Hindlimb muscle (tissue), 1 donor: ENCODE measurements at regions not wholly inside any gene's neighbourhood (a gene's known extent, or its start where the extent isn't known, plus 50 kb on each side); places are given as distances from the start of the nearest gene placed in this dataset.
A peak's percentile ranks its signal among the peaks of the same experiment; 100 is the strongest.
"Not testable (repeated sequence)": the region's sequence is repeated elsewhere in the genome, so short reads cannot be mapped to it uniquely, and the experiment has no call there.

Experiments
- DNase-seq: peaks from one replicate; pipeline ENCODE4 v3.0.0-alpha.2; 2013

- DNase-seq, result no peak
These were observed 746.5 kb upstream of the CHRM3 start for GRCh38 chr1:238639861-238640260.

GRCh38 chr1:238628110-238628509 is 737.4 kb upstream of the ZP4 start:
- DNase-seq, result no peak

GRCh38 chr1:238624776-238625175 is 734.1 kb upstream of the ZP4 start:
- DNase-seq, result no peak

- no peak for DNase-seq
These were observed 730.7 kb upstream of the ZP4 start for GRCh38 chr1:238621405-238621804.

- DNase-seq, result no peak
These were observed 728.9 kb upstream of the ZP4 start for GRCh38 chr1:238619652-238620051.

- DNase-seq, result no peak
These were observed 720.7 kb upstream of the ZP4 start for GRCh38 chr1:238611406-238611805.

GRCh38 chr1:238608144-238608543 is 717.4 kb upstream of the ZP4 start:
- DNase-seq, result no peak

- no peak for DNase-seq
These were observed 716.2 kb upstream of the ZP4 start for GRCh38 chr1:238606896-238607295.

- DNase-seq, result no peak
These were observed 715.7 kb upstream of the ZP4 start for GRCh38 chr1:238606457-238606856.

- no peak for DNase-seq
These were observed 713.6 kb upstream of the ZP4 start for GRCh38 chr1:238604357-238604756.

DNA sequence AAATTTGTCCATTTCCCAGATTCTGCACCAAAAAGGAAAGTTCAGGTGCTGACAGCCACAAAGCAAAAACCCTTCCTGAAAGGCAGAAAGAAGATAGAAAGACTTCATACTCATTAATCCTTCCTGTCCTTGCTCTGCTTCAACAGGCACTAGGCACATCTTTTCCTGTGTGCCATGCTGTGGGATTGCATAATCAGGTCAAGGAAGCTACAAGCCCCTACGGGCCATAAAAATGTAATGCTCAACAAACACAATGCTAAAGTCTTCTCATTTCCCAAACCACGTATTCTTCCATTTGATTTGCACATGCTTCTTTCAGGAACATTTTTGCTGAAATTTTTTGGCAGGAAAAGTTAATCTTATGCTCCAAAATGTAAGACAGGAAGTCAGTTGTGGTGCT is 710.9 kb upstream of the ZP4 start:
- DNase-seq, result not testable (repeated sequence)

DNA sequence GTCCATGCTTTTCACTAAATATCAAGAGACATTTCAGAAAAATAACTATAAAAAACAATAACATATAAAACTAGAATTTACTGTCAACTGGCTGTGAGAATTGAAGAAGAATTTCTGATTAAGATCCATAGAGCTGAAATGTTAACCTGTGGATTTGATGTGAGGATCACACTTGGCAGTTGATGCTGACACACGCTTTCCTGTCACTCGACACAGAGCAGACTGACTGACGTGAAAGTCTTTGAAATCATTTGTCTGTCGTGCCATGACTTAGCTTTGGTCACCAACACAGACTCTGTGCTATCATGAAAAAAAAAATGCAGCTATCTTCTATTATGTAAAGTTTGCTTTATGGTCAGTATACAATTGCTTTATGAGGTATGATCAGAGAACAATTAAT is 706.0 kb upstream of the ZP4 start:
- no peak for DNase-seq

DNA sequence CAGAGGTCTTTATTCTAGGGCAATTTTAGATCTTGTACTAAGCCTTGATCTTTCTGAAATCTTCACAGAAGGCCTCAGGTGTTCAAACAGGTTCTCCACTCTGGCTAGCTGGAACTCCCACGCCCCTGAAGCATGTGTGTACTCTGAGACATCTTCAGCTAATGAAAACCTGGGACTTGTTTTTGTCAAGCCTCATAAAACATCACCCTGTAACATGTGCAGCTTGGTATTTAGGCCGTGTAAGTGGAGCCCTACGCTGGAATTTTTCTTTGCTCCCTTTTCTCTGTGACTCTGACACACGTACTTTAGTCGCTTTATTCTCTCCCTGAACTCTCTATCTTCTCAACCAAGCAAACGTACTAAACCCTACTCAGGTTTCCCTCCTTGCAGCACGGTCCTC is 701.9 kb upstream of the ZP4 start:
- DNase-seq, result no peak

- DNase-seq, result peak; percentile 18
These were observed 699.2 kb upstream of the ZP4 start for GRCh38 chr1:238589843-238590435.

DNA sequence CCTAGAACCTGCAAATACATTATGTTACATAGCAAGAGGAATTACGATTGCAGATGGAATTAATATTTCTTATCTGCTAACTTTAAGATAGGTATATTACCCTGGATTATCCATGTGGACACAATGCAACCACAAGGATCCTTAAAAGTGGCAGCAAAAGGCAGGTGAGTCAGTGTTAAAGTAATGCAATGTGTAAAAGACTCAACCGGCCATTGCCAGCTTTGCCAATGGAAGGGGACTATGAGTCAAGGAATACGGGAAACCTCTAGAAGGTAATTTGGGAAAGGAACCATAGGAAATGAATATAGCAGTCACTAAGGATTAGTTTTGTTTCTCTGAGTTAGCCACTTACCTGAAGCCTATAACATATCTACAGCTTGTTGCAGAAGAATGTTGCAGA is 692.1 kb upstream of the ZP4 start:
- DNase-seq, result no peak

DNA sequence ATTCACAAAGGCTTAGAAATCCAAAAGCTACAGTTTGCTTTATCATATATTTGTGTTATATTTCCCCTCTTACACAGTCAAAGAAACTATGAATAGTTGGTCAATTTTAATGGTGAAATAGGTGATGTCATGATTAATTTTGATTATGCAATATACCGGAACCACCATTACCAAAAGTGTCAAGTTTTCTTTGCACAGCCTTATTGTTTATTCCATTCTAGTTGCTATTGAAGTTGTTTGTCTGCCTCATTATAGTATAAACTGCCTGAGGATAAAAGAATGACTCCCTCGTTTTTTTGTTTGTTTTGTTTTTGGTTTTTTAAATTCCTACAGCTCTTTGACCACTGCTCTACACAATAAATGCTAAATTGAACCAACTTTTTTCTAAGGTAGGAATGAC is 690.6 kb upstream of the ZP4 start:
- DNase-seq, result no peak

DNA sequence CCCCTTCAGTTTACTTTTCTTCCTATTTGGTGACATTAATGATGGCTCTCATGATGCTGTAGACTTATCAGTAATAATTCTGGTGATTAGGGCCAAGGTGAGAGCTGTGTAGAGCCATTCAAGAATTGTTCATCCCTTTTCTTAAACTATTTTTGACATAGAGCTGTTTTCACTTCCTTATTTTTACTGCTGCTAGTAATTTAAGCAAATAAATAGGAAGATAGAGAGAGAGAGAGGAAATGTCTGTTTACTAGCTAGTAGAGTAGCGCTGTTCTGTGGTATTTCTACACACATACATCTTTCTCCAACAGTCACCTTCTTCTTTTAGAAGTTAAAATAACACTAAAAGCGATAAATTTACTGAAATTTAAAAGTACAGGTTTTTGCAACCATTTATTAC is 678.0 kb upstream of the ZP4 start:
- no peak for DNase-seq

GRCh38 chr1:238562341-238562740 is 671.6 kb upstream of the ZP4 start:
- no peak for DNase-seq

DNA sequence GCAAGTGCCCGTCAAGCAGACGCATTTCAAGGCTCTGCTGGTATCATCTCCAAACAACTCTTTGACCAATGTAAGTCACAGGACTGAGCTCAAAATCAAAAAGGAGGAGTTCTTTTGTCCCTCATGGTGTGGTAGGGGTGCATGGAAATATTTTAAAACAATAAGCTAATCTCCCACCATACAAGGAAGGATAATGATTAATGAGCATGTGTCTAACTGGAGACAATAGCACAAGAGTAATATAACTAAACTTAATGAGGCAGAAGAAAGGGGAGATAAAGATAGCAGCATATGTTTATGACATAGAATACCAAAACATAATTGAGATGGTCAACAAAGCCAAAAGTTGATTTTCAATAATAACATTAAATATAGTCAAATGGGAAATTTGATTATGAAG is 668.0 kb upstream of the ZP4 start:
- no peak for DNase-seq

- DNase-seq, result no peak
These were observed 667.4 kb upstream of the ZP4 start for GRCh38 chr1:238558156-238558555.

DNA sequence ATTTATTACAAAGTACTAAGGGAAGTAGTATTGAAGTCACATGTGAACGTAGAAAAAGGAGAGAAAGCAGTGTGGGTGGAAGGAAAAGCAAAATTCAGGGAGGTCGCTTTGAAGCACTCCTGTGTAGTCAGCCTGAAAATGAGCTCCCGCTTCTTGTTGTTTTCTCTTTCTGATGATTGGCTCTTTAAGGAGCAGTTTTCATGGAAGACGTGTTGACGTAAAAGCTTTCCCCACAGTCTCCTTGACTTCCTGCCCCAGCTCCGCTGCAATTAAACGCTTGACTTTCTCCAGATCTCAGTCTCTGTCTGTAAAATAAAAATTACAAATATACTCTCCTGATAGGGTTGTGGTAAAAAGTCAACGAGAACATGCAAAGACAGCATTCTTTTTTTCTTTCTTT is 661.5 kb upstream of the ZP4 start:
- DNase-seq, result no peak

DNA sequence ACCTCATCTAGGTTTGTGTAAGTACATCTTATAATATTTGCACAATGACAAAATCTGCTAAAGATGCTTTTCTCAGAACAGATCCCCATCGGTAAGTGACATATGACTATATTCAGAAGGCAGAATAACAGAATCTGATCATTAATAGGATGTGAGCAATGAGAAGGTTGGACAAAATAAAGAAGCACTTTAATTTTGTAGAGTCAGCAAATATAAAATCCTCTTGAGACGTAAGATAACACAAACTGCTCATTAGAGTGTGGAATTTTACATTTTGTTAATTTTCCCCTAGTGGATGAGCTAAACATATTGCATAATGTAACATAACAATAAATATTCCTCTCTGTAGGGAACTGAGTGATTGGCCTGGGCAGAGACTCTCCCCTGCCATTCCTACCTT is 658.4 kb upstream of the ZP4 start:
- DNase-seq, result no peak

- DNase-seq, result no peak
These were observed 655.4 kb upstream of the ZP4 start for GRCh38 chr1:238546118-238546517.

DNA sequence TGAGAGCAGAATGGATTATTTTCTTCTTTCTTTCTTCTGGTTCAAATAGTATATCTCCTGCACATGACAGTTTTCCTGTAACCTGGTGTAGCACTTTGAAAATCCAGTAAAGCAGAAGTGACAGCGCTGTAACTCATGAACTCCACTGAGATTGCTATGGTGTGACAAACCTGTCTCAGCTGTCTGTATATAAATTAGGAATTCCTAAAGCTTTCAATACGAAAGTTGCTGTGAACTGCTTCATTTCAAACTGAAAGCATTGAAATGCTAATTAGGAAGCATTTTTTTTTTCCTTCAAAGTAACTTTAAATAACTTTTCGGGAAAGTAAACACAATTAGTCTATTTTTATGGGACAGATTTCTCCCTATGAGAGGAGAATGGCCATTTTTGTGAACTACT is 646.9 kb upstream of the ZP4 start:
- DNase-seq, result no peak

GRCh38 chr1:238530209-238530851 is 639.6 kb upstream of the ZP4 start:
- DNase-seq, result no peak
